Bronchial epithelial cell (primary cell): ENCODE measurements at regions not wholly inside any gene's neighbourhood (a gene's known extent, or its start where the extent isn't known, plus 50 kb on each side); places are given as distances from the start of the nearest gene placed in this dataset.

Source experiments
- DNase-seq: peaks from one replicate; pipeline ENCODE4 v3.0.0-alpha.2; 2010; ENCODE audit warnings: low read depth
- FAIRE-seq: peaks from 2 replicates; lab custom pipeline; 2011; peaks lifted over from hg19 to GRCh38; lab: Jason Lieb, UNC
- H3K27me3 ChIP-seq: 2 replicates; pipeline ENCODE4 v1.5.1; 2011; ENCODE audit warnings: low read length; ENCODE audit not compliant: control insufficient read depth, insufficient read depth
- H3K36me3 ChIP-seq: 2 replicates; pipeline ENCODE4 v1.5.1; 2011; ENCODE audit warnings: low read length; ENCODE audit not compliant: control insufficient read depth, insufficient read depth
- H3K4me3 ChIP-seq: 2 replicates; pipeline ENCODE4 v1.5.1; 2011; ENCODE audit warnings: mild to moderate bottlenecking, low read depth, low read length, control low read depth
- TF ChIP-seq, protein P1 (sequence below): IDR thresholded peaks from 2 replicates; pipeline ENCODE4 v1.5.1; 2011; ENCODE audit warnings: mild to moderate bottlenecking, moderate library complexity, low read length, control low read depth, inconsistent platforms; ENCODE audit not compliant: insufficient read depth, severe bottlenecking

GRCh38 chr20:53852014-53852413, 218.4 kb downstream of the BCAS1 start:
- no peaks in the 10 kb centered on the region for H3K36me3 ChIP-seq
- no peak for FAIRE-seq
- TF ChIP-seq, protein P1, sequence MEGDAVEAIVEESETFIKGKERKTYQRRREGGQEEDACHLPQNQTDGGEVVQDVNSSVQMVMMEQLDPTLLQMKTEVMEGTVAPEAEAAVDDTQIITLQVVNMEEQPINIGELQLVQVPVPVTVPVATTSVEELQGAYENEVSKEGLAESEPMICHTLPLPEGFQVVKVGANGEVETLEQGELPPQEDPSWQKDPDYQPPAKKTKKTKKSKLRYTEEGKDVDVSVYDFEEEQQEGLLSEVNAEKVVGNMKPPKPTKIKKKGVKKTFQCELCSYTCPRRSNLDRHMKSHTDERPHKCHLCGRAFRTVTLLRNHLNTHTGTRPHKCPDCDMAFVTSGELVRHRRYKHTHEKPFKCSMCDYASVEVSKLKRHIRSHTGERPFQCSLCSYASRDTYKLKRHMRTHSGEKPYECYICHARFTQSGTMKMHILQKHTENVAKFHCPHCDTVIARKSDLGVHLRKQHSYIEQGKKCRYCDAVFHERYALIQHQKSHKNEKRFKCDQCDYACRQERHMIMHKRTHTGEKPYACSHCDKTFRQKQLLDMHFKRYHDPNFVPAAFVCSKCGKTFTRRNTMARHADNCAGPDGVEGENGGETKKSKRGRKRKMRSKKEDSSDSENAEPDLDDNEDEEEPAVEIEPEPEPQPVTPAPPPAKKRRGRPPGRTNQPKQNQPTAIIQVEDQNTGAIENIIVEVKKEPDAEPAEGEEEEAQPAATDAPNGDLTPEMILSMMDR, result no peak
- H3K4me3 ChIP-seq, result no peak overlapping the region
- no peaks in the 10 kb centered on the region for H3K27me3 ChIP-seq
- no peak for DNase-seq

DNA sequence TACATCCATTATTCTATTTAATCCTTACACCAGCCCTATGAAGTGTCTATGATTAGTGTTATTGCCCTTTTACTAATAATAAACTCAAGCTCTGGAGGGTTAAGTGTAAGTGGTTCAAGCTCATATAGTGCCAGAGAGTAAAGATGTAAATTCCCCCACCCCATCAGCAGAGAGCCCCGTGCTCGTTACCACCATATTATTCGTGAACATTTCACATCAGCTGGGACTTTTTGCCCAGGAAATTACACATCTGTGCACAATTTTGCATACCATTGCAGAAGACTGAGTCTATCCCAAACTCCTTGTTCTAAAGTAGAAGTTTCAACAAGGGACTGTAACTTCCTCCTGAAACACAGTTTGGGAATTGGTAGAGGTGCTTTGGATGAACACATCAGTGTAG, 220.1 kb downstream of the BCAS1 start:
- H3K4me3 ChIP-seq, result no peak overlapping the region
- H3K36me3 ChIP-seq, result no peaks in the 10 kb centered on the region
- DNase-seq (no peak), FAIRE-seq (no peak)
- H3K27me3 ChIP-seq, result no peaks in the 10 kb centered on the region
- TF ChIP-seq, protein P1, result no peak

DNA sequence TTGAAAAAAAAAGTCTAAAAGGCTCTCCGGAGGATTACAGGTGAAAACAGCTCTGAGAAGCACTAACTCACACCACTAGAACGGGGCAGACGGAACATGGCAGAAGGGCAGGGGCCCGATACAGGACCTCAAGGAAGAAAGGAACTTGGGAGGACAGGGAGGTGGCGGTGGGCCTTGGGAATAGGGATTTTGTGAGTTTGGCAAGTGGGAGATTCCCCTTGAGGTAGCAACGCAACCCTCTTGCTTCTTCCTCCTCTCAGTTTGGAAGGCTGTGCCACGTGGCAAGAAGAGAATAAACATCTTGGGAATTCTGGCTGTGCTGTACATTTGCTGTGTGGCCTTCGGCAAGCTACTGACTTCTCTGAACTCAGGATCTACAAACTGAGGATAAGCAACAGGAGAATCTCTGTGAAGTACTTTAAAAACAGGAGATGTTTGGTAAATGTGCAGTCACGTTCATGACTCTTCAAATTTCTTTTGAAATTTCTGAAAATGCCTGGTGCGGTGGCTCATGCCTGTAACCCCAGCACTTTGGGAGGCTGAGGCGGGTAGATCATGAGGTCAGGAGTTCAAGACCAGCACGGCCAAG, 220.8 kb downstream of the BCAS1 start:
- no peak for FAIRE-seq
- no peak for DNase-seq
- H3K36me3 ChIP-seq, result no peaks in the 10 kb centered on the region

GRCh38 chr20:53848304-53848703, 222.1 kb downstream of the BCAS1 start:
- Histone ChIP-seq H3K4me3 (no peak overlapping the region), H3K27me3 (no peaks in the 10 kb centered on the region), H3K36me3 (no peaks in the 10 kb centered on the region)
- FAIRE-seq (no peak), DNase-seq (no peak)
- TF ChIP-seq, protein P1, result no peak

More for the DNA sequence above, 220.8 kb downstream of the BCAS1 start:
- no peaks in the 10 kb centered on the region for H3K27me3 ChIP-seq
- TF ChIP-seq, protein P1, result no peak
- no peak overlapping the region for H3K4me3 ChIP-seq

- H3K4me3 ChIP-seq, result no peak overlapping the region
- H3K27me3 ChIP-seq, result no peaks in the 10 kb centered on the region
- no peaks in the 10 kb centered on the region for H3K36me3 ChIP-seq
- TF ChIP-seq, protein P1, result no peak
- FAIRE-seq (no peak), DNase-seq (no peak)
Measured at GRCh38 chr20:53847837-53848170, 222.6 kb downstream of the BCAS1 start.

DNA sequence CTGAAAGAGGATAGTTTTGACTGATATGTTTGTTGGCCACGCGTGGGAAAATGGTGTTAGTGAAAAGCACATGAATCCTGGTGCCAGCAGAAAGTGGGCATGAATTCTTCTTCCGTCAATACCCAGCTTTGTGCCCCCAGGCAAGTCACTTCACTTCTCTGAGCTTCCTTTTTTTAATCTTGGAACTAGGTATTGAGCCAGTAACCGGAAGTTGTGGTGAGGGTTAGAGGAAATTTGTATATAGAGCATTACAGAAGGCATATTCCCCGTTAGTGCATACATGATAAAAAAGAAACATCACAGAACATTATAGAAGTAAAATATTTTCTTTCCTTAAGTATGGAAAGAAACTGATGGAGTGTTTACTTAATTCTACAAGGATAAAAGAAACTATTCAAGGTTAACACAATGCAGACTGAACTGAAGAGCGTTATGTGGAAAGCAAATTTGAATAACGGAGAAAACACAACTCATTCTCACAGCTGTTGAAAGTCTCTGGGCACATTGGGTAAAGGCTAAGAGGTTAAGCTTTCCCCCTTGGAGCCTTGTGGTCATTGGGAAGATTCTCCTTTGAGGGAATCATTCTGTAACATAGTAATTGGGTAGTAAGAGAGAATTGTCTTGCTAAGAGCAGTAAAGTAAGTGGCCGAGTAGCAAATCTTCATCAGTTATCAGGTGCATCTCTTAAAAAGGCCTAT, 223.1 kb downstream of the BCAS1 start:
- H3K36me3 ChIP-seq, result no peaks in the 10 kb centered on the region
- H3K27me3 ChIP-seq, result no peaks in the 10 kb centered on the region
- FAIRE-seq, result no peak

More for the DNA sequence above, 223.1 kb downstream of the BCAS1 start:
- no peak for DNase-seq
- H3K4me3 ChIP-seq, result no peak overlapping the region
- TF ChIP-seq, protein P1, result no peak
